ENCODE measurements at regions not wholly inside any gene's neighbourhood (a gene's known extent, or its start where the extent isn't known, plus 50 kb on each side); places are given as distances from the start of the nearest gene placed in this dataset.

GRCh38 chr2:204480676-204481075, 64.6 kb upstream of the PARD3B start:
- TF ChIP-seq POLR2AphosphoS5 (IDR thresholded peaks at IDR 0.05) (no peak), CTCF (IDR thresholded peaks at IDR 0.05) (no peak)
